Suprapubic skin (tissue), 4 donors: ENCODE measurements at regions not wholly inside any gene's neighbourhood (a gene's known extent, or its start where the extent isn't known, plus 50 kb on each side); places are given as distances from the start of the nearest gene placed in this dataset.

Experiments used
- EP300 ChIP-seq: sonication (generic); formaldehyde crosslinking; IDR thresholded peaks from one replicate; pipeline ENCODE4 v1.6.1; 2017; ENCODE audit warnings: antibody characterized with exemption
- POLR2A ChIP-seq, 2 donors: fragments of 450-650 bp; IDR thresholded peaks; one replicate each; pipeline ENCODE4 v1.6.1; 2017; ENCODE audit warnings: antibody characterized with exemption in 2 of 2, mild to moderate bottlenecking in 2 of 2, moderate library complexity in 2 of 2
- POLR2AphosphoS5 ChIP-seq, 3 donors: sonication (generic); formaldehyde crosslinking; IDR thresholded peaks; one replicate each; pipeline ENCODE4 v1.6.1; 2017; ENCODE audit warnings: antibody characterized with exemption in 3 of 3
- TF ChIP-seq, protein P1 (sequence below), 2 donors: fragments of 200-600 bp in 1 of 2; fragments of 450-650 bp in 1 of 2; sonication (generic) in 1 of 2; IDR thresholded peaks; one replicate each; pipeline ENCODE4 v1.5.1; 2016 to 2019; ENCODE audit warnings: antibody characterized with exemption in 2 of 2, mild to moderate bottlenecking in 1 of 2, moderate library complexity in 1 of 2

DNA sequence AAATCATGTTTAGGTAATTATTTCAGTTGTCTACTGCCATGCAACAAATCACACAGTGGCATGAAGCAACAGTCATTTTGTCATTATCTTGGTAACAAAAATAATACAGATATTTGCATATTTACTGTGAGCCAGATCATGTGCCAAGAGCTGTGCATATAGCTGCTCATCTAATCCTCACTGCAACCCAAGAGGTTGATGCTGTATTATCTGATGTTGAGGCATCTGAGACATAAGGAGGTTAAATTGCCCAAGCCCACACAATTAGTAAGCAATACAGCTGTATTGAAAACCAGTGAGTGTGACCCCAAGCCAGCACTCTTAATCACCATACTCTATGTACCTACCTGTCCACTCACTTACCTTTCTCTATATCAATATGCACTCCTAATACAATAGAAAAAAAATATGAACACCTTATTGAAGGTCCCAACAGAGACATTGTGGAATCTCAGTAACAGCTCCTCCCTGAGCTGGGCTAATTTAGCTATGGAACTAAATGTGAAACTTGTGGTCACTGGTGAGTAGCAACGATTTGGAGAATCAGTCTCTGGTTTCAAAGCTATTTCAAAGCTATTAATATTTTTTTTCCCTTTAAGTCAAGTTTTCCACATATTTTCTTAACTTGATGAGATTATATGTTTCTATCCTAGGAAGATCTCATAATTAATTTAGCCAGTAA is 185.2 kb downstream of the KLF12 start:
- TF ChIP-seq, protein P1, sequence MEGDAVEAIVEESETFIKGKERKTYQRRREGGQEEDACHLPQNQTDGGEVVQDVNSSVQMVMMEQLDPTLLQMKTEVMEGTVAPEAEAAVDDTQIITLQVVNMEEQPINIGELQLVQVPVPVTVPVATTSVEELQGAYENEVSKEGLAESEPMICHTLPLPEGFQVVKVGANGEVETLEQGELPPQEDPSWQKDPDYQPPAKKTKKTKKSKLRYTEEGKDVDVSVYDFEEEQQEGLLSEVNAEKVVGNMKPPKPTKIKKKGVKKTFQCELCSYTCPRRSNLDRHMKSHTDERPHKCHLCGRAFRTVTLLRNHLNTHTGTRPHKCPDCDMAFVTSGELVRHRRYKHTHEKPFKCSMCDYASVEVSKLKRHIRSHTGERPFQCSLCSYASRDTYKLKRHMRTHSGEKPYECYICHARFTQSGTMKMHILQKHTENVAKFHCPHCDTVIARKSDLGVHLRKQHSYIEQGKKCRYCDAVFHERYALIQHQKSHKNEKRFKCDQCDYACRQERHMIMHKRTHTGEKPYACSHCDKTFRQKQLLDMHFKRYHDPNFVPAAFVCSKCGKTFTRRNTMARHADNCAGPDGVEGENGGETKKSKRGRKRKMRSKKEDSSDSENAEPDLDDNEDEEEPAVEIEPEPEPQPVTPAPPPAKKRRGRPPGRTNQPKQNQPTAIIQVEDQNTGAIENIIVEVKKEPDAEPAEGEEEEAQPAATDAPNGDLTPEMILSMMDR (IDR thresholded peaks at IDR 0.05): no peak
- TF ChIP-seq POLR2A (IDR thresholded peaks at IDR 0.05) (no peak), EP300 (no peak), POLR2AphosphoS5 (IDR thresholded peaks at IDR 0.05) (no peak)
